HG02885 (cell line): ENCODE measurements at regions not wholly inside any gene's neighbourhood (a gene's known extent, or its start where the extent isn't known, plus 50 kb on each side); places are given as distances from the start of the nearest gene placed in this dataset.

Experiments
- ATAC-seq: cut with Tn5 transposase; IDR thresholded peaks from one replicate; pipeline ENCODE4 v1.9.1; 2021; ENCODE audit warnings: mild to moderate bottlenecking; ENCODE audit not compliant: unreplicated experiment, poor library complexity

- ATAC-seq, result no peak
These were observed 127.4 kb upstream of the EGLN3 start for GRCh38 chr14:34078117-34078743.

GRCh38 chr14:34075826-34076225 is 125.0 kb upstream of the EGLN3 start:
- no peak for ATAC-seq

- peak; percentile 54 for ATAC-seq
These were observed 124.3 kb upstream of the EGLN3 start for GRCh38 chr14:34075042-34075744.

GRCh38 chr14:34072921-34073320 is 122.0 kb upstream of the EGLN3 start:
- ATAC-seq, result peak; percentile 72

GRCh38 chr14:34072401-34072800 is 121.5 kb upstream of the EGLN3 start:
- no peak for ATAC-seq

GRCh38 chr14:34070917-34071407 is 120.1 kb upstream of the EGLN3 start:
- ATAC-seq, result no peak

GRCh38 chr14:34069854-34070582 is 119.1 kb upstream of the EGLN3 start:
- no peak for ATAC-seq

GRCh38 chr14:34067587-34067986 is 116.7 kb upstream of the EGLN3 start:
- no peak for ATAC-seq

GRCh38 chr14:34065690-34066391 is 115.0 kb upstream of the EGLN3 start:
- ATAC-seq, result no peak

- no peak for ATAC-seq
These were observed 114.4 kb upstream of the EGLN3 start for GRCh38 chr14:34065236-34065635.

GRCh38 chr14:34064349-34064748 is 113.5 kb upstream of the EGLN3 start:
- no peak for ATAC-seq

GRCh38 chr14:34063470-34064164 is 112.7 kb upstream of the EGLN3 start:
- ATAC-seq, result no peak

- no peak for ATAC-seq
These were observed 112.2 kb upstream of the EGLN3 start for GRCh38 chr14:34063042-34063441.

GRCh38 chr14:34062353-34062973 is 111.6 kb upstream of the EGLN3 start:
- no peak for ATAC-seq

GRCh38 chr14:34060651-34060999 is 109.8 kb upstream of the EGLN3 start:
- peak; percentile 21 for ATAC-seq

GRCh38 chr14:34059925-34060650 is 109.2 kb upstream of the EGLN3 start:
- peak; percentile 81 for ATAC-seq

GRCh38 chr14:34059037-34059924 is 108.4 kb upstream of the EGLN3 start:
- ATAC-seq, result no peak

GRCh38 chr14:34058510-34058909 is 107.6 kb upstream of the EGLN3 start:
- ATAC-seq, result no peak
